ENCODE measurements at regions not wholly inside any gene's neighbourhood (a gene's known extent, or its start where the extent isn't known, plus 50 kb on each side); places are given as distances from the start of the nearest gene placed in this dataset.

GRCh38 chr15:85282504-85283115, 97.8 kb upstream of the AKAP13 start:
- TF ChIP-seq POLR2AphosphoS5 (IDR thresholded peaks at IDR 0.05): no peak
- TF ChIP-seq CTCF (IDR thresholded peaks at IDR 0.05): no peak
- no peak for TF ChIP-seq EP300 (IDR thresholded peaks at IDR 0.05)
- no peak for TF ChIP-seq POLR2A (IDR thresholded peaks at IDR 0.05; ENCODE audit: low read depth)
